H1 (cell line): ENCODE measurements at regions not wholly inside any gene's neighbourhood (a gene's known extent, or its start where the extent isn't known, plus 50 kb on each side); places are given as distances from the start of the nearest gene placed in this dataset.

Experiments
- CTCF ChIA-PET: fragments of 300-600 bp; sonication (Branson Sonifier 250); formaldehyde crosslinking; loops from one replicate; lab custom pipeline; 2021; ENCODE audit not compliant: partially characterized antibody; lab: Charles Lee
- POLR2A ChIA-PET: fragments of 300-600 bp; sonication (Branson Sonifier 250); formaldehyde crosslinking; loops from one replicate; lab custom pipeline; 2021; ENCODE audit warnings: inconsistent platforms; ENCODE audit not compliant: partially characterized antibody; lab: Charles Lee
- DNase-seq, 2 experiments: peaks; one replicate each; pipeline versions ENCODE4 v3.0.0 to v3.0.0-alpha.2; 2010 to 2022; ENCODE audit warnings: low spot score in 2 of 2, low read depth in 1 of 2, mixed read lengths in 1 of 2
- FAIRE-seq: peaks from 2 replicates; lab custom pipeline; 2011; peaks lifted over from hg19 to GRCh38; lab: Jason Lieb, UNC
- H2AFZ ChIP-seq: 2 replicates; pipeline ENCODE4 v1.8.1; 2012; ENCODE audit warnings: low read length, inconsistent platforms
- H2AK5ac ChIP-seq: 2 replicates; pipeline ENCODE4 v1.6.1; 2013; ENCODE audit warnings: low read depth, low read length
- H2BK120ac ChIP-seq: replicated peaks from 2 replicates; pipeline ENCODE3; 2013; ENCODE audit warnings: low read depth, low read length, inconsistent platforms
- H2BK12ac ChIP-seq: 2 replicates; pipeline ENCODE4 v1.6.1; 2013; ENCODE audit warnings: low read depth, low read length
- H2BK15ac ChIP-seq: 2 replicates; pipeline ENCODE4 v1.6.1; 2013; ENCODE audit warnings: low read length
- H2BK20ac ChIP-seq: 2 replicates; pipeline ENCODE4 v1.6.1; 2013; ENCODE audit warnings: low read length
- H2BK5ac ChIP-seq: 2 replicates; pipeline ENCODE4 v1.6.1; 2013; ENCODE audit warnings: low read depth, low read length
- H3K14ac ChIP-seq: 2 replicates; pipeline ENCODE4 v1.6.1; 2013; ENCODE audit warnings: inconsistent platforms; ENCODE audit not compliant: insufficient read length
- H3K18ac ChIP-seq: 2 replicates; pipeline ENCODE4 v1.6.1; 2013; ENCODE audit warnings: low read length; ENCODE audit errors: extremely low read depth
- H3K23ac ChIP-seq: 2 replicates; pipeline ENCODE4 v1.6.1; 2013; ENCODE audit warnings: inconsistent platforms; ENCODE audit not compliant: insufficient read length
- H3K23me2 ChIP-seq: 2 replicates; pipeline ENCODE4 v1.6.1; 2013; ENCODE audit warnings: low read depth, low read length
- H3K27ac ChIP-seq: 2 replicates; pipeline ENCODE4 v1.6.1; 2011; ENCODE audit warnings: low read depth, low read length, inconsistent platforms
- H3K27me3 ChIP-seq, 4 experiments: replicated peaks in 1 of 4; 1 replicate in 1 of 4; 2 replicates in 3 of 4; pipeline versions ENCODE4 v1.6.1 to v1.8.1; 2011 to 2013; ENCODE audit warnings: low read length in 3 of 4, mild to moderate bottlenecking in 3 of 4, inconsistent platforms in 2 of 4, mixed read lengths in 2 of 4, moderate library complexity in 1 of 4; ENCODE audit not compliant: control insufficient read depth in 3 of 4, insufficient read depth in 3 of 4; ENCODE audit errors: extremely low read depth in 1 of 4
- H3K36me3 ChIP-seq, 4 experiments: 2 replicates each; pipeline versions ENCODE4 v1.6.1 to v1.8.1; 2011 to 2013; ENCODE audit warnings: mild to moderate bottlenecking in 4 of 4, low read length in 3 of 4, moderate library complexity in 2 of 4, control low read depth in 1 of 4, inconsistent platforms in 1 of 4; ENCODE audit not compliant: insufficient read depth in 4 of 4, control insufficient read depth in 2 of 4
- H3K4ac ChIP-seq: replicated peaks from 2 replicates; pipeline ENCODE3; 2013; ENCODE audit warnings: low read length, low read depth, mixed read lengths, inconsistent platforms; ENCODE audit not compliant: insufficient read length
- H3K4me1 ChIP-seq, 4 experiments: replicated peaks in 1 of 4; 1 replicate in 1 of 4; 2 replicates in 3 of 4; pipeline versions ENCODE4 v1.6.1 to v1.8.1; 2011 to 2013; ENCODE audit warnings: low read length in 3 of 4, inconsistent platforms in 2 of 4, mixed read lengths in 1 of 4; ENCODE audit not compliant: insufficient read depth in 4 of 4, control insufficient read depth in 3 of 4
- H3K4me2 ChIP-seq, 2 experiments: 2 replicates each; pipeline versions ENCODE4 v1.6.1 to v1.8.1; 2011 to 2013; ENCODE audit warnings: low read depth in 2 of 2, low read length in 2 of 2, control low read depth in 1 of 2, inconsistent platforms in 1 of 2, mild to moderate bottlenecking in 1 of 2; ENCODE audit not compliant: insufficient read depth in 1 of 2
- H3K4me3 ChIP-seq, 4 experiments: fragments of 200-600, 300-600 bp in 1 of 4; sonication (generic), shearing (Covaris generic), sonication (Bioruptor Twin) in 1 of 4; 2 replicates each; pipeline versions ENCODE4 v1.5.1 to v1.8.1; 2011 to 2016; ENCODE audit warnings: low read length in 4 of 4, low read depth in 3 of 4, control low read depth in 2 of 4, inconsistent platforms in 2 of 4, mild to moderate bottlenecking in 2 of 4, mixed read lengths in 1 of 4, moderate library complexity in 1 of 4; ENCODE audit not compliant: insufficient read depth in 2 of 4; ENCODE audit errors: extremely low read depth in 1 of 4
- H3K56ac ChIP-seq: replicated peaks from 2 replicates; pipeline ENCODE3; 2013; ENCODE audit warnings: low read depth, mild to moderate bottlenecking, mixed read lengths, low read length, inconsistent platforms; ENCODE audit not compliant: insufficient read length
- H3K79me1 ChIP-seq: 2 replicates; pipeline ENCODE4 v1.6.1; 2013; ENCODE audit warnings: low read depth, low read length, control low read depth
- H3K79me2 ChIP-seq, 2 experiments: 2 replicates each; pipeline versions ENCODE4 v1.6.1 to v1.8.1; 2012 to 2013; ENCODE audit warnings: low read length in 2 of 2, mild to moderate bottlenecking in 2 of 2, inconsistent platforms in 1 of 2; ENCODE audit not compliant: insufficient read depth in 2 of 2, control insufficient read depth in 1 of 2
- H3K9ac ChIP-seq, 4 experiments: replicated peaks in 1 of 4; 1 replicate in 1 of 4; 2 replicates in 3 of 4; pipeline versions ENCODE4 v1.6.1 to v1.8.1; 2011 to 2013; ENCODE audit warnings: low read depth in 3 of 4, low read length in 3 of 4, control low read depth in 2 of 4, mild to moderate bottlenecking in 2 of 4, moderate library complexity in 2 of 4, inconsistent platforms in 1 of 4; ENCODE audit errors: extremely low read depth in 1 of 4
- H3K9me3 ChIP-seq, 2 experiments: 2 replicates each; pipeline versions ENCODE4 v1.6.1 to v1.8.1; 2012 to 2013; ENCODE audit warnings: mild to moderate bottlenecking in 2 of 2, moderate library complexity in 2 of 2, control low read depth in 1 of 2, inconsistent platforms in 1 of 2, low read depth in 1 of 2, low read length in 1 of 2, mixed read lengths in 1 of 2; ENCODE audit not compliant: insufficient read depth in 2 of 2
- H4K20me1 ChIP-seq, 2 experiments: replicated peaks in 1 of 2; 2 replicates each; pipeline versions ENCODE3 to v1.8.1; 2011 to 2013; ENCODE audit warnings: inconsistent platforms in 2 of 2, low read length in 2 of 2, mild to moderate bottlenecking in 1 of 2; ENCODE audit not compliant: insufficient read depth in 2 of 2, control insufficient read depth in 1 of 2
- H4K5ac ChIP-seq: 2 replicates; pipeline ENCODE4 v1.6.1; 2013; ENCODE audit warnings: low read length, low read depth, mixed read lengths, inconsistent platforms; ENCODE audit not compliant: insufficient read length
- H4K8ac ChIP-seq: 2 replicates; pipeline ENCODE4 v1.8.0; 2013; ENCODE audit warnings: mild to moderate bottlenecking, moderate library complexity, low read length, inconsistent platforms; ENCODE audit not compliant: insufficient read depth; ENCODE audit errors: extremely low read depth
- H4K91ac ChIP-seq: replicated peaks from 2 replicates; pipeline ENCODE3; 2013; ENCODE audit warnings: low read length, mixed read lengths, inconsistent platforms; ENCODE audit not compliant: insufficient read length
- ASH2L ChIP-seq: fragments of 200-600, 300-600 bp; sonication (generic); IDR thresholded peaks from one replicate; pipeline ENCODE4 v1.7.1; 2017; ENCODE audit warnings: low read length
- BCL11A ChIP-seq, 2 experiments: IDR thresholded peaks; one replicate each; pipeline ENCODE4 v1.6.1; 2011; ENCODE audit warnings: low read depth in 2 of 2, low read length in 2 of 2, mild to moderate bottlenecking in 2 of 2
- CBX5 ChIP-seq: fragments of 300-800, 300-1000 bp; sonication (generic); IDR thresholded peaks from 2 replicates; pipeline ENCODE4 v1.7.1; 2016; ENCODE audit warnings: antibody characterized with exemption, low read length, low read depth
- CBX8 ChIP-seq: fragments of 300-800, 300-1000 bp; sonication (generic); IDR thresholded peaks from 2 replicates; pipeline ENCODE4 v1.7.1; 2016; ENCODE audit warnings: low read depth, low read length, borderline replicate concordance
- CHD1 ChIP-seq: IDR thresholded peaks from 2 replicates; pipeline ENCODE4 v1.6.1; 2012; ENCODE audit warnings: low read depth, low read length, improper control_type of control experiment
- CREB1 ChIP-seq: IDR thresholded peaks from 2 replicates; pipeline ENCODE4 v1.6.1; 2012; ENCODE audit warnings: inconsistent platforms
- EGR1 ChIP-seq: IDR thresholded peaks from 2 replicates; pipeline ENCODE4 v1.6.1; 2011; ENCODE audit warnings: low read depth, low read length, borderline replicate concordance
- EP300 ChIP-seq, 2 experiments: IDR thresholded peaks; 1 replicate in 1 of 2; 2 replicates in 1 of 2; pipeline ENCODE4 v1.6.1; 2011 to 2012; ENCODE audit warnings: low read depth in 2 of 2, low read length in 2 of 2, mild to moderate bottlenecking in 2 of 2, borderline replicate concordance in 1 of 2, inconsistent platforms in 1 of 2, moderate library complexity in 1 of 2
- FOSL1 ChIP-seq: IDR thresholded peaks from 2 replicates; pipeline ENCODE4 v1.6.1; 2011; ENCODE audit warnings: mild to moderate bottlenecking, low read depth, low read length, moderate library complexity; ENCODE audit not compliant: insufficient read depth
- HDAC2 ChIP-seq, 2 experiments: fragments of 300-600 bp in 1 of 2; sonication (generic) in 1 of 2; IDR thresholded peaks; 2 replicates each; pipeline ENCODE4 v1.6.1; 2011 to 2012; ENCODE audit warnings: low read depth in 2 of 2, low read length in 2 of 2, mild to moderate bottlenecking in 2 of 2, moderate library complexity in 2 of 2, borderline replicate concordance in 1 of 2, inconsistent platforms in 1 of 2
- JUND ChIP-seq: IDR thresholded peaks from 2 replicates; pipeline ENCODE4 v1.6.1; 2011; ENCODE audit warnings: mild to moderate bottlenecking, improper control_type of control experiment, low read length
- RFX5 ChIP-seq: IDR thresholded peaks from 2 replicates; pipeline ENCODE4 v1.6.1; 2011; ENCODE audit warnings: low read depth, low read length, improper control_type of control experiment, borderline replicate concordance
- RNF2 ChIP-seq: fragments of 200-900, 300-1000 bp; sonication (generic); IDR thresholded peaks from 2 replicates; pipeline ENCODE4 v1.7.1; 2016; ENCODE audit warnings: borderline replicate concordance, low read depth, mild to moderate bottlenecking, antibody characterized with exemption, low read length; ENCODE audit not compliant: poor library complexity, severe bottlenecking; ENCODE audit errors: missing control alignments
- SUZ12 ChIP-seq: fragments of 200-600 bp; sonication (generic); IDR thresholded peaks from 2 replicates; pipeline ENCODE4 v1.6.1; 2012; ENCODE audit warnings: mild to moderate bottlenecking, inconsistent platforms, low read length, moderate library complexity, mixed read lengths
- TCF12 ChIP-seq: IDR thresholded peaks from 2 replicates; pipeline ENCODE4 v1.6.1; 2011; ENCODE audit warnings: low read depth, mild to moderate bottlenecking, low read length
- WGBS, 2 experiments: shearing (Covaris generic) in 1 of 2; methylation state at CpG; one replicate each; pipeline versions ENCODE4 v1.1.6 to v1.1.7; 2013 to 2015; ENCODE audit warnings: low lambda C conversion rate in 2 of 2, mixed read lengths in 2 of 2, inconsistent platforms in 1 of 2, low coverage in 1 of 2, missing lambda C conversion rate in 1 of 2; ENCODE audit not compliant: insufficient replicate concordance in 2 of 2, insufficient coverage in 1 of 2, insufficient read length in 1 of 2; ENCODE audit errors: extremely low coverage in 1 of 2, missing lambda C conversion rate in 1 of 2; 5-methylcytosine and 5-hydroxymethylcytosine counted together

GRCh38 chr1:147053269-147053668 is 115.1 kb downstream of the NBPF12 start:
- CTCF ChIA-PET = no interaction called here
- no peak for TF ChIP-seq FOSL1
- no peak for TF ChIP-seq RNF2
- no peak for TF ChIP-seq ASH2L
- no peak for TF ChIP-seq HDAC2 (IDR thresholded peaks at IDR 0.05; ENCODE audit: borderline replicate concordance in 1 of 2, low read depth in 2 of 2, low read length in 2 of 2)
- no peak for TF ChIP-seq EGR1
- no peak for TF ChIP-seq CBX5
- no peak for TF ChIP-seq EP300 (IDR thresholded peaks at IDR 0.05; ENCODE audit: borderline replicate concordance in 1 of 2, low read depth in 2 of 2, low read length in 2 of 2)
- no peak for TF ChIP-seq SUZ12
- TF ChIP-seq BCL11A (IDR thresholded peaks at IDR 0.05; ENCODE audit: low read depth in 2 of 2, low read length in 2 of 2) = no peak
- TF ChIP-seq TCF12 = no peak
- TF ChIP-seq RFX5 = no peak
- TF ChIP-seq CHD1 = no peak
- no peak for TF ChIP-seq JUND
- TF ChIP-seq CREB1 = no peak
- TF ChIP-seq CBX8 = no peak

More at GRCh38 chr1:147053269-147053668, 115.1 kb downstream of the NBPF12 start:
- H4K20me1 ChIP-seq = no peaks in the 10 kb centered on the region
- H3K23ac ChIP-seq = no peak overlapping the region
- H2BK15ac ChIP-seq = no peak overlapping the region
- no peak overlapping the region for H4K91ac ChIP-seq
- no peak overlapping the region for H3K9ac ChIP-seq
- no peak overlapping the region for H2BK20ac ChIP-seq
- H3K23me2 ChIP-seq = no peaks in the 10 kb centered on the region; the same call in 1 of the 2 replicates
- no peaks in the 10 kb centered on the region for H3K36me3 ChIP-seq
- no peak overlapping the region for H4K8ac ChIP-seq
- POLR2A ChIA-PET = interaction anchor here (5.9 kb wide), 1 partner anchor 31 kb away, joined by 22 read pairs; no protein-coding TSS in a partner anchor
- H3K4me3 ChIP-seq = no peak overlapping the region
- H3K56ac ChIP-seq = no peak overlapping the region
- DNase-seq (no peak), FAIRE-seq (no peak)
- H3K14ac ChIP-seq = no peak overlapping the region
- no peaks in the 10 kb centered on the region for H3K79me1 ChIP-seq
- no peak overlapping the region for H2AFZ ChIP-seq
- WGBS, 2 experiments = 86 to 100% methylated on average over 1 to 5 of the region's 5 CpGs
- H3K27me3 ChIP-seq = no peaks in the 10 kb centered on the region
- H2BK12ac ChIP-seq = no peak overlapping the region
- H3K18ac ChIP-seq = no peak overlapping the region
- H2BK5ac ChIP-seq = no peak overlapping the region
- no peak overlapping the region for H3K4me2 ChIP-seq
- H3K79me2 ChIP-seq = no peaks in the 10 kb centered on the region
- H3K4ac ChIP-seq = no peak overlapping the region
- no peak overlapping the region for H2BK120ac ChIP-seq
- H2AK5ac ChIP-seq = no peak overlapping the region
- no peak overlapping the region for H4K5ac ChIP-seq
- no peak overlapping the region for H3K27ac ChIP-seq
- no peaks in the 10 kb centered on the region for H3K9me3 ChIP-seq
- no peaks in the 10 kb centered on the region for H3K4me1 ChIP-seq
